ENCODE measurements at regions not wholly inside any gene's neighbourhood (a gene's known extent, or its start where the extent isn't known, plus 50 kb on each side); places are given as distances from the start of the nearest gene placed in this dataset.

DNA sequence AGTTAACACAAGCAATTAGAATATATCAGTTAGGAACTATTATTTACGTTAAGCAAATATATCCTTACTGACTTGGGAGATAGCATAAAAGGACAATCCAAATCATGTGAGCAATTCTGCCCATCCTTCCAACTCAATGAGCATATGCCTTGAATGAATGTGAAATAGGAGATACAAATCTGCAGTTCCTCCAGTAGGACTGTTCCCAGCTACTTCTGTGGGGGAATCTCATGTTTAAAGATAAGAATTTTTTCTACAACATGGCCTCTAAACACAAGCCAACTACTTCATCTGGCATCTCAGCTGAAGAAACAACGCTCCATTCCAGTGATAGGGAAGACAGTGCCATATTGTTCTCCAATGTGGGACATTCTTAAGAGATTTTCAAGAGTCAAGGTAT, 110.7 kb upstream of the NIPBL start:
- Mint-ChIP-seq H3K36me3 (ENCODE audit: low read depth) (no peaks in the 10 kb centered on the region), H3K9me3 (no peaks in the 10 kb centered on the region), H3K27ac (no peak overlapping the region), H3K27me3 (ENCODE audit: insufficient read depth) (peaks cover 13% of the 10 kb centered on the region), H3K4me1 (ENCODE audit: low read depth) (no peaks in the 10 kb centered on the region), H3K4me3 (no peak overlapping the region)
- TF ChIP-seq, protein P1, sequence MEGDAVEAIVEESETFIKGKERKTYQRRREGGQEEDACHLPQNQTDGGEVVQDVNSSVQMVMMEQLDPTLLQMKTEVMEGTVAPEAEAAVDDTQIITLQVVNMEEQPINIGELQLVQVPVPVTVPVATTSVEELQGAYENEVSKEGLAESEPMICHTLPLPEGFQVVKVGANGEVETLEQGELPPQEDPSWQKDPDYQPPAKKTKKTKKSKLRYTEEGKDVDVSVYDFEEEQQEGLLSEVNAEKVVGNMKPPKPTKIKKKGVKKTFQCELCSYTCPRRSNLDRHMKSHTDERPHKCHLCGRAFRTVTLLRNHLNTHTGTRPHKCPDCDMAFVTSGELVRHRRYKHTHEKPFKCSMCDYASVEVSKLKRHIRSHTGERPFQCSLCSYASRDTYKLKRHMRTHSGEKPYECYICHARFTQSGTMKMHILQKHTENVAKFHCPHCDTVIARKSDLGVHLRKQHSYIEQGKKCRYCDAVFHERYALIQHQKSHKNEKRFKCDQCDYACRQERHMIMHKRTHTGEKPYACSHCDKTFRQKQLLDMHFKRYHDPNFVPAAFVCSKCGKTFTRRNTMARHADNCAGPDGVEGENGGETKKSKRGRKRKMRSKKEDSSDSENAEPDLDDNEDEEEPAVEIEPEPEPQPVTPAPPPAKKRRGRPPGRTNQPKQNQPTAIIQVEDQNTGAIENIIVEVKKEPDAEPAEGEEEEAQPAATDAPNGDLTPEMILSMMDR (IDR thresholded peaks at IDR 0.05), result no peak
- no peak for DNase-seq

DNA sequence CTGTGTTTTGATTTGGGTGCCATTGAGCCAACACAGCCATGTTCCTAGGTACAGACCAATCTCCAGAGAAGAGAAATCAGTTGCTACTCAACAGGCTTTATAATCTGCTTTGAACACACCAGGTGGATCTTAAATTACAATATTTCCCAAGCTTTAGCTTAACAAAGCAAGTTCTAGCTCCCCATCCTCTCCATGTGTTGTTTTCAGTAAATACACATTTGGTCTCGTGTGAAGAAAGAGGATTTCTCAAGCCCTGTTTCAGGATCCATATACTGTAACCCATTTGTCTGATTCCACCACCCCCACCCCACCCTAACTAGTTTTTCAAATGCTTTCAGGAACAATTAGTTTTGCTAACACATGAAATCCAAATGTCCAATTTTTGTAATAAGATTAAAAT, 109.6 kb upstream of the NIPBL start:
- Mint-ChIP-seq H3K9me3 (no peaks in the 10 kb centered on the region), H3K27ac (no peak overlapping the region), H3K4me3 (no peak overlapping the region), H3K36me3 (ENCODE audit: low read depth) (no peaks in the 10 kb centered on the region), H3K4me1 (ENCODE audit: low read depth) (no peaks in the 10 kb centered on the region), H3K27me3 (ENCODE audit: insufficient read depth) (peaks cover 8% of the 10 kb centered on the region)
- TF ChIP-seq, protein P1 (IDR thresholded peaks at IDR 0.05), result no peak
- DNase-seq, result no peak

DNA sequence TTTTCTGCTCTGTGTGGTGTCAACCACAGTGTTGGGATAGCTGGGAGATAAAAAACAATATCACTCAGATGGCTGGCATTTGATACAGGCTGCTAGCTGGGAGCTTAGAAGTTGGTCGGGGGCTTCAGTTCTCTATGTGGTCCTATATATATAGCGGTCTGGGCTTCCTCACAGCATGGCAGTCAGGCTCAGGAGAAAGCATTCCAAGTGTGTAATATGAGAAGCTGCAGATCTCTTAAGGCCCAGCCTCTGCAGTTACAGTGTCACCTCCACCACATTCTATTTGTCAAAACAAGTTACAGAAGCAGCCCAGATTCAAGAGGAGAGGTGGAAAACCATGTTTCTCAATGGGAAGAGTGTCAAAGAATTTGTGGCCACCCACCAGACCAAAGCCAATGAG, 108.1 kb upstream of the NIPBL start:
- no peaks in the 10 kb centered on the region for H3K36me3 Mint-ChIP-seq (ENCODE audit: low read depth)
- DNase-seq, result no peak

DNA sequence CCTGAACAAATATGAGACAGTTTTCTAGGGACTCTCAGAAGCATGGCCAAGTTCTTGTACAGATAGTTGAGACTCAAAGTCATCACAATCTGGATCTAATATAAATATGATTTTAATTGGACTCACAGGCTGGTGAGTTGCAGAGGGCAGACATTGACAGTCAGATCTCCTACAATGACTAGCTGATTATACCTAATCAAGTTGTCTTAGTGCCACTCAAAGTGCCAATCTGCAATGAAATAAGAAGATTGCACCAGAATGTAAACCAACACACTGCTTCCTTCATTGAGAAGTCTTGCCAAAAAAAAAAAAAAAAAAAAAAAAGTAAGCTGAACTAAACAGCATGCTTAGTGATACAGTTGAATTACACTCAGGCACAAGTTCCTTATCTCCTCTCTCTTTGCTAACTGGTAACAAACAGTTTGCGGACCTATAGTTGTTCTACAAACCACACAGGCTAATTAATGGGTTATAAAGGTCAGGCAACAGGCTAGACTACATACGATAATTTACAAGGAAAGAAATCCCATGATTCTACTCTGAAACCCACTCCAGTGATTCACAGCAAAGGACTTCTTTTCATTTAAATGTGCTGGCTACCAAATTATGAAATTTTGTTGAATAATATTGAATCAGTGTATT, 107.3 kb upstream of the NIPBL start:
- Mint-ChIP-seq H3K27ac (no peak overlapping the region), H3K4me1 (ENCODE audit: low read depth) (no peaks in the 10 kb centered on the region), H3K9me3 (no peaks in the 10 kb centered on the region), H3K4me3 (no peak overlapping the region), H3K27me3 (ENCODE audit: insufficient read depth) (peaks cover 10% of the 10 kb centered on the region), H3K36me3 (ENCODE audit: low read depth) (no peaks in the 10 kb centered on the region)
- TF ChIP-seq, protein P1 (IDR thresholded peaks at IDR 0.05), result no peak
- no peak for DNase-seq

More for the DNA sequence above, 108.1 kb upstream of the NIPBL start:
- Mint-ChIP-seq H3K4me3 (no peak overlapping the region), H3K27me3 (ENCODE audit: insufficient read depth) (peaks cover 10% of the 10 kb centered on the region), H3K27ac (no peak overlapping the region), H3K4me1 (ENCODE audit: low read depth) (no peaks in the 10 kb centered on the region), H3K9me3 (no peaks in the 10 kb centered on the region)
- TF ChIP-seq, protein P1 (IDR thresholded peaks at IDR 0.05), result no peak

DNA sequence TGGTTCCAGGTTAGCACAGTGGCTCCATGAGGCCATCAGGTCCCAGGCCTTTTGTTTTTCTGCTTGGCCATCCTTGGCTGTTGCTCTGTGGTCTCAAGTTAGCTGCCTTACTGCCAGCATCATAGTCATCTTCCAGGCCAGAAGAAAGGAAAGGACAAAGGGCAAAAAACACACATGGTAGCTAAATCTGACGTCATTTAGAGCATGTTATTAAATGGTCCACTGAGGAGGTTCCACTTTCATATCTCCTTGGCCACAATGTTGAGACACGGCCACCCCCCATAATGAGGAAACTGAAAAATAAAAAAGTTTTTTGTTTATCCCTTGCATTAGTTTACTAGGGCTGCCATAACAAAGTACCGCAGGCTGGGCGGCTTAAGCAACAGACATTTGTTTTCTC, 106.4 kb upstream of the NIPBL start:
- DNase-seq, result no peak
- Mint-ChIP-seq H3K27me3 (ENCODE audit: insufficient read depth) (peaks cover 10% of the 10 kb centered on the region), H3K36me3 (ENCODE audit: low read depth) (no peaks in the 10 kb centered on the region), H3K27ac (no peak overlapping the region), H3K4me3 (no peak overlapping the region), H3K4me1 (ENCODE audit: low read depth) (no peaks in the 10 kb centered on the region), H3K9me3 (no peaks in the 10 kb centered on the region)
- TF ChIP-seq, protein P1 (IDR thresholded peaks at IDR 0.05), result no peak

Measured in HFFc6 (cell line).